Posterior cingulate gyrus (tissue), 11 donors: ENCODE measurements at regions not wholly inside any gene's neighbourhood (a gene's known extent, or its start where the extent isn't known, plus 50 kb on each side); places are given as distances from the start of the nearest gene placed in this dataset.

Source experiments
- DNase-seq, 10 donors: peaks; one replicate each; pipeline versions ENCODE4 v3.0.0 to v3.0.0-alpha.2; 2020 to 2021; ENCODE audit warnings: mixed read lengths in 3 of 10
- intact Hi-C: fragments of 100-400 bp; cut with DNase I; formaldehyde crosslinking; loops from one replicate; pipeline ENCODE4 v1.15.1; 2023

DNA sequence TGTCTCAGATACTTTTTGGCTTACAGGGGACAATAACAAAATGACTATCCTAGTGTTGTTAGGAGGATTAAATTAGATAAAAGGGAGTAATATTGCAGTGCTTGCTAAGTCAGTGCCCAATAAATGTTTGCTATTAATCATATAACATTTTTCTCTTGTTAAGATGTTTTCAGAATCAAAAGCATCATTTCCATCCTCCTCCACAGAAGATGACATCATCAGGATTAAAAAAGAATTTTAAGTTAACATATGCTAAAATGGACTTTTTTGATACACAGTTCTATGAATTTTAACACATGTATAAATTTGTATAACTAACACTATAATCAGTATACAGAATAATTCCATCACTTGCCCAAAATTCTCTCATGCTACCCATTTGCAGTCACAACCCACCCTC, 492.6 kb downstream of the GRIN2A start:
- intact Hi-C loops: no loop called here
- DNase-seq: no peak

DNA sequence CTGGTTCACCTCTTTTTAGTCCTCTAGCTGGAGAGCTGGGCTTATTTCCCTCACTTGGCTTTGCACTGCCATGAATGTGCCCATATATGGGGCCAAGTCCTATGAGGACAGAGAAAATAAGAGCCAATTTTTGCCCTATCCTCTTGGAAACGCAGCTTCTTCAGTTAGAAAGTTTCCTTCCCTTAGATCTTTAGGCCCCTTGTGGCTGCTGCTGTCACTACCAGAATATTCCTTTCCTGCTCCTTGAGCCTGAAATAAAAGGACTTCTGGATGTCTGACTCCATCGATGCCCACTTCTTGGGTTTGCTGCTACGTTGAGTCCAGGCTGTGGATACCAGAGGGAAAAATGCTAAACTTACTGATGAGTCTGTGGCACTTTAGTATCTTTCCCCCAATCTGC, 487.1 kb downstream of the GRIN2A start:
- DNase-seq: no peak
- intact Hi-C loops: no loop called here
